Fibroblast of mammary gland (primary cell): ENCODE measurements at regions not wholly inside any gene's neighbourhood (a gene's known extent, or its start where the extent isn't known, plus 50 kb on each side); places are given as distances from the start of the nearest gene placed in this dataset.

ENCODE experiments used
- DNase-seq: peaks from one replicate; pipeline ENCODE4 v3.0.0-alpha.2; 2010; ENCODE audit warnings: low read depth
- H3K4me3 ChIP-seq: 2 replicates; pipeline ENCODE4 v1.5.1; 2011; ENCODE audit warnings: low read depth, mild to moderate bottlenecking, low read length, moderate library complexity; ENCODE audit not compliant: control insufficient read depth
- CTCF ChIP-seq: conservative IDR thresholded peaks from 2 replicates; pipeline ENCODE4 v1.5.1; 2011; ENCODE audit warnings: low read depth, low read length, inconsistent platforms; ENCODE audit not compliant: control insufficient read depth, insufficient read depth

DNA sequence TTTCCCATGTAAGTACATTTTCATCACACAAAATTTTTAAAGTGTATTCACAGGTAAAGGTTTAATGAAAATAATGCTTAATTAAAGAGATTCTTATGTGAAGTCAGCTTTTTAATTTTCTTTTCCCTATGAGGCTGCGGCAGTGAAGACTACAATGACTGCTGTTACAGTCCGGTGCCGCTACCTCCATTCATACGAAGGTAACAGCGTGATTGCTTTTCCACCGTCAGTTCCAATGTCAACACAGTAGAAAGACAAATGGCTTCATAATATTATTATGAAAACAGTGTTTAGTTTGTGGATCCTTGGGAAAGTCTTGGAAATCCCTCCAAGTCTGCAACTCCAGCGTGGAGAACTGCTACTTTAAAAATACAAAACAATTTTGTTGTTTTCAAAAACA is 254.9 kb upstream of the NRIP1 start:
- no peak overlapping the region for H3K4me3 ChIP-seq
- TF ChIP-seq CTCF = no peak
- no peak for DNase-seq

DNA sequence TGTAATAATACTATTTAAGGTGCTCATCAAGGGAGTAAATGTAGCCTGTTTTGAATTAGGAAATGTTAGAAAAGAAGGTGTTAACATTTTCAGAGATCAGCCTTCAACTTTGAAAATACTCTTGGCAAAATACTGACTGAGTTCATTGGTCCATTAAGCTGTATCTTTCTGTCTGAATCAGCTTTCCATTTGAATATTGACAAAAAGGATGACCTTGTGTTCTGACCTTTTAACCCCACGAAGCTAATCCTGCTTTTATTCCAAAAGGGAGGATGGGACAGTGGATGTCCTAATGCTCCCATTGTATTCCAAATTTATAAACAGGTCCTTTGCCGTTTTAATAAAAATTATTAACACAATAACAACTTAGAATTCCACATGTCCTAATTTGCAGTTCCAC is 259.7 kb upstream of the NRIP1 start:
- H3K4me3 ChIP-seq = no peak overlapping the region
- no peak for TF ChIP-seq CTCF
- no peak for DNase-seq

DNA sequence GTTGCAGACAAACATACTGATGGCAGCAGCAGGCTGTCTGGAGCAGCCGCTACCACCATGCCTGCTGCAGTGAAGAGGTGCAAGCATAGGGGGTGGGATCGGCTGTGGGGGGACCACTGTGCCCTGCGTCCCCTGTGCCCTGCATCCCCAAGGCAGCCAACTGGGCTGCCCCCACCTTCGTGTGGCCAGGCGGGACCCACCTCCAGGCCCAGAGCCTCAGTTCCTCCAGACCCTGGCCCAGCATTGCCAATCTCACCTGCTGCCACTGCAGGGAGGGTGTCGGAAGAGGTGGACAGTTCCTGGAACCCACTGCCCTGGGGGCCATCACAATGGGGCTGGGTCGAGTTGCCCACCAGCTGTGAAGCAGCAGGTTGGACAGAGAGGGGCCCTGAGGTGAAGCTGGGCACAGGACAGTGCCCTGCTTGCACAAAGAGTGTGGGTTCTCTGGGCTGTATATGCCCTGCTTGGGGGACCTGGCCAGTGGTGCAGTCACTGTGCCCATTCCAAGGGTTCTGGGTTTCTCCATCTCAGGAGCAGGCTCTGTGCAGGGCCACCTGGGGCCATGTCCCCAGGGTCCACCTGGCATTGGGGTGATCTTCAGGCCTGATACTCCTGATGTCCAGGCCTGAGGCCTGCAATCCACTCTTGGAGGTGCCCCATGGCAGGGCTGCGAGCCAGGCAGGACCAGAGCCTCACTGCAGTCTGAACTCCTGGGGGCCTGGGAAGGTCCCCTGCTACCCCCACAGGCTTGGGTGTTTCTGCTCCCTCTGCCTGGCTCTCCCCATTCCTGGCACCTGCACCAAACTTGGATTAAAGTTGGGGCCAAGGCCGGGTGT is 261.4 kb upstream of the NRIP1 start:
- DNase-seq = no peak
- no peak overlapping the region for H3K4me3 ChIP-seq
- TF ChIP-seq CTCF = no peak

- DNase-seq = no peak
- TF ChIP-seq CTCF = no peak
- no peak overlapping the region for H3K4me3 ChIP-seq
Measured at GRCh38 chr21:15327637-15328265, 263.0 kb upstream of the NRIP1 start.

DNA sequence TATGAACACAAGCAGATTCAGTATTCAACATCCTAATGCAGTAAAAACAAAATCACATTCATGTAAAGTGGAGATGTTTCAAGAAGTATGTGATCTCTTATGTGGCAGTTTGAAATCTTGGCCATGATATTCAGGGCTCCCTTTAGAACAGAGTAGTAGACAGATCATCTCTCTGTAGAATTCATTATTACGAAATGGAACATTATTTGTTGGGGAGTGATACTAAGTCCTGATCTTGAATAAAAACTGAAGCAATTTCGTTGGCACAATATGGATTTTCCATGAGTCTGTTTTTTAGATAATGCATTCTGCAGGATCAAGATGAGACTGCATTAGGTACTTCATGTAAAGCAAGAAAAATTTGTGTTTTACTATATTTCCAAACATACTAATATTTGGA is 264.4 kb upstream of the NRIP1 start:
- DNase-seq = no peak
- H3K4me3 ChIP-seq = no peak overlapping the region

DNA sequence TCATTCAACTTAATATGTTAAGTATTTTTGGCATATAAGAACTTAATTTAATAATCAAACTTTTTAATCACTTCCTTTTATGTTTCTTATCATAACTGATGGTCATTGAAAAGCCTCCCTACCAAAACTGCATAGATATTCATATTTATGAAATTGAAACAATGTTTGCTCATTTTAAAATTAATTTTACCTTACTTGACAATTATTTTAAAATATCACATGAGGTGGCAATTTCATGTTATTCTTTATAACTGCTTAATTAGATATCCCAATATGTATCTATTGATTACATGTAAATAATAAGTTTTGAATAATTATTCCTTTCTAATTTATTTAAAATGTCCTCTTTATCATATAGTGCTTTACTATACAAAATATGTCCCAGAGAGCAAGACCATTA is 266.1 kb upstream of the NRIP1 start:
- no peak for TF ChIP-seq CTCF
- DNase-seq = no peak
- H3K4me3 ChIP-seq = no peak overlapping the region

More for the DNA sequence above, 264.4 kb upstream of the NRIP1 start:
- no peak for TF ChIP-seq CTCF
